OCI-LY1 (cell line): ENCODE measurements at regions not wholly inside any gene's neighbourhood (a gene's known extent, or its start where the extent isn't known, plus 50 kb on each side); places are given as distances from the start of the nearest gene placed in this dataset.

Experiments
- CTCF ChIP-seq: fragments of 200-600 bp; sonication (generic), shearing (Covaris generic); IDR thresholded peaks from 2 replicates; pipeline ENCODE4 v1.5.1; 2017; ENCODE audit warnings: mild to moderate bottlenecking, antibody characterized with exemption, low read length, moderate library complexity, mixed read lengths
- EZH2 ChIP-seq: fragments of 200-600 bp; sonication (generic), shearing (Covaris generic); IDR thresholded peaks from 2 replicates; pipeline ENCODE4 v1.8.0; 2017; ENCODE audit warnings: borderline replicate concordance, mixed run types, mild to moderate bottlenecking, antibody characterized with exemption, low read length, moderate library complexity, mixed read lengths

GRCh38 chr5:4896328-4896727 is 243.8 kb upstream of the ADAMTS16 start:
- TF ChIP-seq CTCF (no peak), EZH2 (no peak)
